ENCODE measurements at regions not wholly inside any gene's neighbourhood (a gene's known extent, or its start where the extent isn't known, plus 50 kb on each side); places are given as distances from the start of the nearest gene placed in this dataset.

- no peak overlapping the region for H3K27ac ChIP-seq
These were observed 171.8 kb upstream of the PITX1 start for GRCh38 chr5:135205632-135206349.

GRCh38 chr5:135204151-135204600 lies 170.1 kb upstream of the PITX1 start:
- TF ChIP-seq POLR2A (IDR thresholded peaks at IDR 0.05) (no peak), CTCF (IDR thresholded peaks at IDR 0.05) (no peak), EP300 (IDR thresholded peaks at IDR 0.05) (no peak), POLR2AphosphoS5 (IDR thresholded peaks at IDR 0.05) (no peak)
- no peak for DNase-seq (ENCODE audit: low spot score in 2 of 2)
- no peak overlapping the region for H3K27ac ChIP-seq
- H3K4me3 ChIP-seq, result no peak overlapping the region
- H3K27me3 ChIP-seq, result no peaks in the 10 kb centered on the region
- no peaks in the 10 kb centered on the region for H3K36me3 ChIP-seq
- no peaks in the 10 kb centered on the region for H3K9me3 ChIP-seq
- H3K4me1 ChIP-seq, result no peaks in the 10 kb centered on the region
- 49% methylated on average over 1 of the region's 1 CpG for WGBS

More at GRCh38 chr5:135205632-135206349, 171.8 kb upstream of the PITX1 start:
- Histone ChIP-seq H3K9me3 (no peaks in the 10 kb centered on the region), H3K36me3 (no peaks in the 10 kb centered on the region), H3K4me1 (no peaks in the 10 kb centered on the region), H3K4me3 (no peak overlapping the region), H3K27me3 (no peaks in the 10 kb centered on the region)
- TF ChIP-seq EP300 (IDR thresholded peaks at IDR 0.05), result no peak
- TF ChIP-seq POLR2A (IDR thresholded peaks at IDR 0.05), result no peak
- TF ChIP-seq POLR2AphosphoS5 (IDR thresholded peaks at IDR 0.05), result no peak
- TF ChIP-seq CTCF (IDR thresholded peaks at IDR 0.05), result no peak
- no peak for DNase-seq (ENCODE audit: low spot score in 2 of 2)
- WGBS, result 92% methylated on average over 3 of the region's 3 CpGs

- H3K4me1 ChIP-seq, result no peaks in the 10 kb centered on the region
- H3K27me3 ChIP-seq, result no peaks in the 10 kb centered on the region
- no peak overlapping the region for H3K4me3 ChIP-seq
- 85% methylated on average over 4 of the region's 4 CpGs for WGBS
- no peak for DNase-seq (ENCODE audit: low spot score in 2 of 2)
- no peak overlapping the region for H3K27ac ChIP-seq
- no peaks in the 10 kb centered on the region for H3K9me3 ChIP-seq
- TF ChIP-seq CTCF (IDR thresholded peaks at IDR 0.05) (peak in 1 of 2 donors; percentile 16), POLR2A (IDR thresholded peaks at IDR 0.05) (no peak)
- H3K36me3 ChIP-seq, result no peaks in the 10 kb centered on the region
These were observed 169.6 kb upstream of the PITX1 start for GRCh38 chr5:135203593-135204036.

- DNase-seq (ENCODE audit: low spot score in 2 of 2), result no peak
- Histone ChIP-seq H3K27me3 (no peaks in the 10 kb centered on the region), H3K36me3 (no peaks in the 10 kb centered on the region), H3K27ac (no peak overlapping the region), H3K4me3 (no peak overlapping the region), H3K4me1 (no peaks in the 10 kb centered on the region), H3K9me3 (no peaks in the 10 kb centered on the region)
- TF ChIP-seq EP300 (IDR thresholded peaks at IDR 0.05) (no peak), CTCF (IDR thresholded peaks at IDR 0.05) (no peak), POLR2A (IDR thresholded peaks at IDR 0.05) (no peak), POLR2AphosphoS5 (IDR thresholded peaks at IDR 0.05) (no peak)
- WGBS, result 97% methylated on average over 2 of the region's 2 CpGs
These were observed 169.0 kb upstream of the PITX1 start for GRCh38 chr5:135203019-135203418.

GRCh38 chr5:135199919-135200318 lies 165.9 kb upstream of the PITX1 start:
- TF ChIP-seq POLR2A (IDR thresholded peaks at IDR 0.05) (no peak), EP300 (IDR thresholded peaks at IDR 0.05) (no peak), POLR2AphosphoS5 (IDR thresholded peaks at IDR 0.05) (no peak), CTCF (IDR thresholded peaks at IDR 0.05) (no peak)
- no peak for DNase-seq (ENCODE audit: low spot score in 2 of 2)
- H3K4me3 ChIP-seq, result no peak overlapping the region
- H3K36me3 ChIP-seq, result no peaks in the 10 kb centered on the region
- H3K27me3 ChIP-seq, result no peaks in the 10 kb centered on the region
- WGBS, result 89% methylated on average over 1 of the region's 1 CpG
- no peaks in the 10 kb centered on the region for H3K4me1 ChIP-seq
- H3K27ac ChIP-seq, result no peak overlapping the region
- H3K9me3 ChIP-seq, result no peaks in the 10 kb centered on the region
